ENCODE measurements at regions not wholly inside any gene's neighbourhood (a gene's known extent, or its start where the extent isn't known, plus 50 kb on each side); places are given as distances from the start of the nearest gene placed in this dataset.

DNA sequence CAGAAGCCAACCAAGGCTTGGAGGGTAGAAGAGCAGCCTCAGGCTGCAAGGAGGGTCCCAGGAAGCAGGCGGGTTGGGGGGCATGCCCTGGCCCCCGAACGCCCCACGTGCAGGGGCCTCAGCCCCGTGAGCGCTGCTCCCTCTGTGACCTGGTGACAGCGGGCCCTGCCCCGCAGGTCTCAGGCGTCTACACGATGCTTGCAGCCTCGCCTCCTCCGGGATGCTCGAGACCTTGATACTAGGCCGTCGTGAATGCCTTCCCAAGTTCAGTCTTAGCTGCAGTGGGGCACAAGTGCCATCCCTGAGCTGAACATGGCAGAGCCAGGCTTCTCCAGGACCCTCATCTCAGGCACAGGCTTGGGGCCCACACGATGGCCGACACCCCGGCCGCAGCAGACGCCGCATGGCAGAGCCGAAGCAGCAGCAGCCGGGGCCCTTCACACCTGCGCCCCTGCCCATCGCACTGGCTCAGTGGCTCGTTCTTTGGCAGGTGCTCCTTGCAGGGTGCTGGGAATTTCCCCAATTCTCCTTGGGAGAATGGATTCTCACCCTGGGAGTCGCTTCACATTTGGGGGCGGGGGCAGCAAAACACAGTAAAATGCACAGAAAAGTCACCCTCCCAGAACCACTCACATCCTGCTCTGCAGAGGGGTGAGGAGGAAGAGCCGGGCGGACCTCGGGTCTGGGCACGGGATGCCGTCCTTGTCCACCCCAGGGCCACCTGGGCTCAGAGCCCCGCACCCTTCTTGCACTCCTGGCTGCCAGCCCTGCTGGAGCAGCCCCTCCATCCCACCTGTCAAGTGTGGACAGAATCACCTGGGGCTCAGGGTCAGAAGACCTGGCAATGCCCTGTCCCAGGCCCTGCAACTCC is 161.8 kb downstream of the DLL1 start:
- H3K9me3 ChIP-seq = no peaks in the 10 kb centered on the region
- H3K27me3 ChIP-seq = no peaks in the 10 kb centered on the region
- H3K4me3 ChIP-seq = no peak overlapping the region
- H3K27ac ChIP-seq = no peak overlapping the region
- peaks cover 0 to 24% of the 10 kb centered on the region in 2 donors for H3K4me1 ChIP-seq
- peak; percentile 32 for DNase-seq (ENCODE audit: low spot score)
- H3K36me3 ChIP-seq = no peaks in the 10 kb centered on the region
- TF ChIP-seq, protein P1, sequence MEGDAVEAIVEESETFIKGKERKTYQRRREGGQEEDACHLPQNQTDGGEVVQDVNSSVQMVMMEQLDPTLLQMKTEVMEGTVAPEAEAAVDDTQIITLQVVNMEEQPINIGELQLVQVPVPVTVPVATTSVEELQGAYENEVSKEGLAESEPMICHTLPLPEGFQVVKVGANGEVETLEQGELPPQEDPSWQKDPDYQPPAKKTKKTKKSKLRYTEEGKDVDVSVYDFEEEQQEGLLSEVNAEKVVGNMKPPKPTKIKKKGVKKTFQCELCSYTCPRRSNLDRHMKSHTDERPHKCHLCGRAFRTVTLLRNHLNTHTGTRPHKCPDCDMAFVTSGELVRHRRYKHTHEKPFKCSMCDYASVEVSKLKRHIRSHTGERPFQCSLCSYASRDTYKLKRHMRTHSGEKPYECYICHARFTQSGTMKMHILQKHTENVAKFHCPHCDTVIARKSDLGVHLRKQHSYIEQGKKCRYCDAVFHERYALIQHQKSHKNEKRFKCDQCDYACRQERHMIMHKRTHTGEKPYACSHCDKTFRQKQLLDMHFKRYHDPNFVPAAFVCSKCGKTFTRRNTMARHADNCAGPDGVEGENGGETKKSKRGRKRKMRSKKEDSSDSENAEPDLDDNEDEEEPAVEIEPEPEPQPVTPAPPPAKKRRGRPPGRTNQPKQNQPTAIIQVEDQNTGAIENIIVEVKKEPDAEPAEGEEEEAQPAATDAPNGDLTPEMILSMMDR (IDR thresholded peaks at IDR 0.05) = no peak

DNA sequence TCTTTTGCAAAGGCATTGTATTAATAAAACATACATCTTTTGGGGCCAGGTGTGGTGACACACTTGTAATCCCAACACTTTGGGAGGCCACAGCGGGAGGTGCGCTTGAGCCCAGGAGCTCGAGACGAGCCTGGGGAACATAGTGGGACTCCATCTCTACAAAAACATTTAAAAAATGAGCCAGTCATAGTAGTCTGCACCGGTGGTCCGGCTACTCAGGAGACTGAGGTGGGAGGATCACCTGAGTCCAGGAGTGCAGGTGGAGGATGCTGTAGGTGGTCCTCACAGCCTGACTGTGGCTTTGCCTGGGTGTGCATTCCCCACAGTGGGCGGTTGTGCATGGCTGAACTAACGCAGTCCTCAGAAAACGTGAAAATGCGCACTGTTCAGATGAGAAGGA is 162.5 kb downstream of the DLL1 start:
- Histone ChIP-seq H3K36me3 (no peaks in the 10 kb centered on the region), H3K9me3 (no peaks in the 10 kb centered on the region), H3K4me3 (no peak overlapping the region), H3K27me3 (no peaks in the 10 kb centered on the region), H3K27ac (no peak overlapping the region), H3K4me1 (peaks cover 0 to 18% of the 10 kb centered on the region in 2 donors)
- DNase-seq (ENCODE audit: low spot score) = peak; percentile 34
- TF ChIP-seq, protein P1 (IDR thresholded peaks at IDR 0.05) = no peak

DNA sequence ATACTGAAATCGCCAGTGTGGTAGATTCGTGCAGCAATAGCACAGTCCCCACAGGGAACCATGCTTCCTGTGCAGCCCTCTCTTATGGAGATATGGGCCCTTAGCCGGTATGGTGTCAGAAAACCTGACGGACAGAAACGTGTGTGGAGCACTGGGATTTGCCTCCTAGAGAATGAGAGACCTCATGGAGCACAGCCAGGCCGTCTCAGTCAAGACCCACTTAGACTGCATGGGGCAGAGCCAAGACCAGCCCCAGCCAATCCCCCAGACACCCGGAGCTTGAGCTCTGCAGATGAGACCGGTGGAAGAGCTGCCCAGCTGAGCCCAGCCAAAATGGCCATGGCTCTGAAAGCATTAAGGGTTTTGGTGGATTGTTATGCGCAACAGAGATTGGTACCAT is 163.7 kb downstream of the DLL1 start:
- Histone ChIP-seq H3K27ac (no peak overlapping the region), H3K27me3 (no peaks in the 10 kb centered on the region), H3K36me3 (no peaks in the 10 kb centered on the region), H3K9me3 (peaks cover 0 to 1% of the 10 kb centered on the region in 2 donors), H3K4me1 (peaks cover 0 to 18% of the 10 kb centered on the region in 2 donors), H3K4me3 (no peak overlapping the region)
- DNase-seq (ENCODE audit: low spot score) = peak; percentile 30
- TF ChIP-seq, protein P1 (IDR thresholded peaks at IDR 0.05) = no peak

DNA sequence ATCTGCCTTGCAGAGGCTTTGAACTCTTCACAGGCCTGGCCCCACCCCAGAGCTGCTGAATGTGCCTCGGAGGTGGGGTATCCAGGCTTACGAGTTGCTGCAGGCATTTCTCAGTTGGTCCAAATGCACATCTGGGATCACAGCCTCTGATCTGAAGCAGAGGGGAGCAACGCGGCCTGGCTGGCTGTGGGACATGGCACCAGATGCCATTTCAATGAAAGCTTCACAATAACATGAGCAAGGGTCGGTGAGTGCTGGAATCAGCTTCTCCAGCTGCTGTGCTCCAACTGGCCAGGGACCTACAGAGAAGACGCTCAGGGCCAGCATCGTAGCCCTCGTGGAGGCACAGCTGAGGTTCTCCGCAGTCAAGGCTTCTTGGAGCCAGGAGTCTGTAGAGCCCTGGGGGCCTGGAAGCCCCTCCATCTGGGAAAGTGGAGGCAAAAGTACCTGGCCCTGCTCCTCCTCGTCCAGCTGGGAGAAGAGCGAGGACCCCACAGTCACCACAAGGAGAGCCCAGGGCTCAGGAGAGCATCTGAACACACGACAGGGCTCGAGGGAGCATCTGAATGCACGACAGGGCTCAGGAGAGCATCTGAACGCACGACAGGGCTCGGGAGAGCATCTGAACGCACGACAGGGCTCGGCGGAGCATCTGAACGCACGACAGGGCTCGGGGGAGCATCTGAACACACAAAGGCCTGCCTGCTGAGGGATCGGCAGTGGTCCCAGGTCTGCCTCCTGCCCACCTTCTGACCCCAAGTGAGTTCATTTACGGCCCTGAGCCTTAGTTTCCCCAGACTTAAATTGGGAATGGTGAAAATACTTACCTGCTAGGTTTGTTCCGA is 165.2 kb downstream of the DLL1 start:
- DNase-seq (ENCODE audit: low spot score) = peak; percentile 26
- H3K9me3 ChIP-seq = peaks cover 0 to 16% of the 10 kb centered on the region in 2 donors
- H3K27me3 ChIP-seq = no peaks in the 10 kb centered on the region
- H3K36me3 ChIP-seq = no peaks in the 10 kb centered on the region
- H3K4me3 ChIP-seq = no peak overlapping the region
- H3K4me1 ChIP-seq = peaks cover 0 to 18% of the 10 kb centered on the region in 2 donors
- H3K27ac ChIP-seq = no peak overlapping the region
- TF ChIP-seq, protein P1 (IDR thresholded peaks at IDR 0.05) = no peak

DNA sequence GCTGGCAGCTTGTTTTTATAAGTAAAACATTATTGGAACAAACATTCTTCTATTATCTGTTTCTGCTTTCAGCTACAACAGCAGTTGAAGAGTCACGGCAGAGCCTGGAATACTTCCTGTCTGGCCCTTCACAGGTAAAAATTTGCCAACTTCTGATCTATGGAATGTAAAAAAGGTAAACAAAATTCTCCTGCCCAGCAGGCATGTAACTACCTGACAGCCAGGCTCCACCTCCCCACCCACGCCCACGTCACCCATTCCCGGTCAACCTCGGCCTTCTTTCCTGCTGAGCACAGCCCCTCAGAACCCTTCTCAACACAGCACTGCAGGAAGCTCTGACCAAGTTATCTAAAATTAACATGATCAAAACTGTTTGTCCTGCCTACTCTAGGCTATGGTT is 166.0 kb downstream of the DLL1 start:
- Histone ChIP-seq H3K4me1 (peaks cover 0 to 13% of the 10 kb centered on the region in 2 donors), H3K36me3 (no peaks in the 10 kb centered on the region), H3K27me3 (no peaks in the 10 kb centered on the region), H3K4me3 (no peak overlapping the region), H3K9me3 (peaks cover 0 to 24% of the 10 kb centered on the region in 2 donors), H3K27ac (no peak overlapping the region)
- TF ChIP-seq, protein P1 (IDR thresholded peaks at IDR 0.05) = no peak
- DNase-seq (ENCODE audit: low spot score) = peak; percentile 7
